Glomerular visceral epithelial cell (primary cell): ENCODE measurements at regions not wholly inside any gene's neighbourhood (a gene's known extent, or its start where the extent isn't known, plus 50 kb on each side); places are given as distances from the start of the nearest gene placed in this dataset.
A peak's percentile ranks its signal among the peaks of the same experiment; 100 is the strongest.

ENCODE experiments used
- DNase-seq: peaks from one replicate; pipeline ENCODE4 v3.0.0-alpha.2; 2016; ENCODE audit errors: extremely low spot score

DNA sequence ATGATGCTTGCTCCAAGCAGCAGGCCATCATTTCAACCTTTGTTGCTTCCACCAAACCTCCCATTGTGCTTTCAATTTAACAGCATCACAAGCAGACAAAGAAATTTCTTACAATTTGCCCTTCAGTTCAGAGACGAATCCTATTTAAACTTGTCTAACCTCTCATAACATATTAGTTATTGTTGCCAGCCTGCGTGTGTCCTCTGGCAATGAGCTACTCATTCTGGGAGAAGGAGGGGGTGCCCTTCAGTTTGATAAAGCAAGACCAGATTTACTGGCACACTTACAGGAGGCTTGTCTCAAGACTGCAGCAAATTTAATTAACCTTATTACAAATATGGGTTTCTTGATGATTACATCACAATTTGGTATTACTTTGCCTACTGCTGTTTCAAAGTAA lies 203.6 kb upstream of the SOX5 start:
- no peak for DNase-seq

DNA sequence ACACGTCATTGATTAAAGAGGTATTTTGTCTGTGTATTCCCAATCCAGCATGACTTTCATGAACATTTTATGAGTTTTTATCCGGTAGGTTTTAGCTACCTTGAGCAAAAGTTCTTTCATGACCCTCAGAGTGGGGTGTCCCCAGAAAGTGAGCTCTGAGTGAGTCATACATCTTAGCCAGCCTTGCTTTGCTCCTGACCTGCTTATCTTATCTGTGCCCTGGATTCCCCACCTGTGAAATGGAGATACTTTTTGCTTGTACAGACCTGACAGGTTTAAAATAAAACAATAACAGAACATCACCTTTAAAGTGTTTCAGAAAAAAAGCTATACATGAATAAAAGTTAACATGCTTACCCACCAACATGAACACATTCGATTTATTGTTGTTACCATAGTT lies 202.8 kb upstream of the SOX5 start:
- no peak for DNase-seq

DNA sequence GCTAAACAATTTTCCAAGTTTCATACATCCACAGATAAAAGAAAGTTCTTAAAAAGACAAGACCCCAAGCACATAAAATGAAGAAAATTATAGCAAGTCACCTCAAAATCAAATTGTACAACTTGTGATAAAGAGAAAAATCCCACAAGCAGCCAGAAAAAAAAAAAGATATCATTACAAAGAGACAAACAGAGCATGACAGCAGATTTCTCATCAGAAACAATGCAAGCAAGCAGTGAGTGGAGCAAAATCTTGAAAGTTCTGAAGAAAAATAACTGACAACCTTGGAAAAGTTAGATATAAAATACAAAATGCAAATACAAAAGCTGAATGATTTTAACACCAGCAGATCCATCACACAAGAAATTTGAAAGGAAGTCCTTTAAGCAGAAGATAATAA lies 194.5 kb upstream of the SOX5 start:
- DNase-seq: no peak

DNA sequence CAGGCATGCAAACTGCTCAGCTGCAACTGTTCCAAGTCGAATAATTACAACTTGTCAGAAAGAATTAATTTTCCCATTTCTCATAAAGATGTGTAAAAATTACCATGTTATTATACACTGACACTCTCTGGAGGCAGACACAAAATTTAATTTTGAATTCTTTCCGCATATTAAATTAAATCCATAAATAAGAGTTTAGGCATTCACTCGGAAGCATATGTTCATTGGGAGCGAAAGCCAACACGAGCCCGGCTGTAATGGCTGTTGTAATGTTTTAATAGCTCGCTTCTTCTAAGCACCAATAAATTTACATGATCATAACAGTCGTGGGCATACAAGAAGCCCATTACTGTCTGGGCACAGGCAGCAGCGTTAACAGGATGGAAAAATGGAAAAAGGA lies 189.6 kb upstream of the SOX5 start:
- no peak for DNase-seq

GRCh38 chr12:24138041-24138440 lies 188.6 kb upstream of the SOX5 start:
- DNase-seq: no peak

GRCh38 chr12:24135158-24135850 lies 185.8 kb upstream of the SOX5 start:
- DNase-seq: no peak

DNA sequence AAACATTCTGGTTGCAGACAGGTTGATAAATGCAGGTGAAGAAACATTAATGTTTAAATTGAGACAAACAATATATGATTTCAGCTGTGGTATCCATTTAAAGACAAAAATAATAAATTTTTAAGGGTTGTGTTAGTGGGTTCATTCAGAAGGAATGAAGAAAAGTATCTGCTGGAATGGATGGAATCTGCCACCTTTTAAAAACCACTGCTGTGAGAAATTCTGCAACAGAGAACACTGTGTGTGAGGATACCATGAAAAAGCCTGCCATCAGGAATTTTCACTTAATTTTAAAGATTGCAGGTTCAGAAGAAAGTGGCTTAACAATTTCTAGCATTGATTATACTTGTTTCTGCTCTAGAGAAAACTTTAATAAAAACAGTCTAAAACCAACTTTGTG lies 184.6 kb upstream of the SOX5 start:
- no peak for DNase-seq

GRCh38 chr12:24133384-24133783 lies 183.9 kb upstream of the SOX5 start:
- no peak for DNase-seq

DNA sequence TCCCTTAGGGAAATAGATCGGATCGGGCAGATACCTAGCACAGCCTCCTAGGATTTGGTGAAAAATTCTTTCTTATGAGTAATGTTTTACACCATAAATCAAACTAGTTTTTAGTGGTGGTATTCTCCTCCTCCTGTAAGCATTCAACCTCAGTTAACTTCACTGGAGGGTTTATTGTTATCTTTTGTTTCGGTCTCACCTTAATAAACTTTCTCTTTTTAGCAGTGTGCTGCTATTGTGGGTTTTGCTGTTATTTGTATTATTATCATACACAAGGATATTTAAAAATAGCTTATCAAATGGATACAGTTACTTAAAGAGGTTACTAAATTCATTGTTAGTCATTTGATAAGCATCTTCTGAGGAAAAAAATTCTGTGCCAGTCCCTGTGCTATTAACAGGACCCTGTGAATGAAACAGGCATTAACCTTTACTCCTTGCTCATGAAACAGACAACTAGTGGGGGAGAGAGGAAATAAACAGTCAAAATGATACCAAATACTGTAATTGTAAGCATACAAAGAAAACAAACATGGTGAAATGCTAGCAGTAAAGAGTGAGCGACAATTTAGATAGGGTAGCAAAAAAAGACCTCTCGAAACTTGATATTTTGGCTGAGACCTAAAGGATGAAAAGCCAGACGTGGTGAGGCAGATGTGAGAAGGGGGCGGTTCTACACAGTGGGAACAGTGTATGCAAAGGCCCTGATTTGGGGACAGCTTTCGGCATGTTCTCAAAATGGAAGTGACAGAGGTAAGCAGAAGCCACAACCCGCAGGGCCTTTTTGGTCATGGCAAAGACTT lies 178.7 kb upstream of the SOX5 start:
- no peak for DNase-seq

DNA sequence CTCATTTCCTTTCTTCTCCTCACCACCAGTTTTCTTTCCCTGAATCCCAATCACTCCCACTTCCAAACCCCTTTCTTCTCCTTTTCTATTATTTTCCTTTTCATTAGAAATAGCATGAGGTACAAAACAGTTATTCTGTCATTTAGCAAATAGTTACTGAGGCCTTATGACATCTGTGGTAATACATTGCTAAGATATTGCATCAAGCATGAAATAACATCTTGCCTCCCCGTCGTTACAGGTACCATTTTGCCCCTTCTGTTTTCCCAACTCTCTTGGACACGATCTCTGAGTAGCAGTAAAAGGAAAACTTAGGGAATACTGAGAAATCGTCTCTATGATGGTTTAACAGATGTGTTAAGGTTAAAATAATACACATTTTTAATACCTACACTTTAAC lies 175.8 kb upstream of the SOX5 start:
- no peak for DNase-seq

DNA sequence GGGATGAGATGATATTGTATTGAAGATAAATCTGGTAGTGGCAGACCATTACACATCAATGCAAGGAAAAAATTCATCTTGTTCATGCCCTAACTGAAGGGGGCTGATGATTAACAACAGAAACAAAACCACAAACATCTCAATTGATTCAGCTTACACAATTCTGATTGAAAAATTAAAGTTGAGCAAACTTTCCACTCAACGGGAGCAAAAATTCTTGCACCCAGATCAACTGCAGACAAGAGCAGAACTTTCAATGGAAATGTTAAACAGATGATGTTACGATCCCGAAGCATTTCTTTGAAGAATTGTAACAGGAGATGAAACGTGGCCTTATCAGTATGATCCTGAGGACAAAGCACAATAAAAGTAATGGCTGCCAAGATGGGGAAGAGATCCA lies 172.4 kb upstream of the SOX5 start:
- no peak for DNase-seq

- DNase-seq: no peak
Measured at GRCh38 chr12:24118668-24119067, 169.2 kb upstream of the SOX5 start.

DNA sequence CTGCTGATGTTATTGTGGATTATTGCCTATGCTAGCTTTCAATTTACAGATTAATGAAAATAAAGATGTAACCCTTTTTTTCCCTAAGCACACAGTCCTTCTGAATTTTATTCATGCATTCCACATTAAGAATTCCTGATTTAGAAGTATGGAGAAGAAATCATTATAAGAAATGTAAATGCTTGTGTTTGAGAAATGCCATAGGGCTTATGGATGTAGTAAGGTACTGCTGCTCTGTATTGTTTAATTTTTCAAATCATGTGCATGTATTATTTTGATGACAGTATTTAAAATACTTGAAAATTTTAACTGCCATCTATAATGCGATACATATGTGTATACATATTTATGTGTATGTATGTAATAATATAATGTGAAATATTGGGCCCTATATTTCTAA lies 167.1 kb upstream of the SOX5 start:
- DNase-seq: no peak

DNA sequence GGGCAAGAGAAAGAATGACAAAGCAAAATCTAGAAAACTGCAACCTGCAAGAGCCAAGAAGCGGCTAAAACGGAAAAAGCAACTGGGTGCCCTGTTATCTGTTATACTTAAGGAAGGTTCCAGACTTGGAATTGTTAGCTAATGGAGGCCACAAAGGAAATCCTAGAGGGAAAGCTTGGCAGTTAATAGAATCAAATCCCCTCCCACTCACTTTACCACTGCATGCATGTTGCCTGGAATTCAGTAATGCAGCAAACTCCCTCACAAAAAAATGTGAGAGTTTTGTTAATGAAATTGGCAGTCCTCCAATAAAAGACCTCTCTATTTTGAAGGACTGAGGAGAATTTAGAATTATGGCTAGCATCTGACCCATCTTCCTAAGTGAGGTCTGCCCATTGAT lies 164.2 kb upstream of the SOX5 start:
- DNase-seq: no peak

DNA sequence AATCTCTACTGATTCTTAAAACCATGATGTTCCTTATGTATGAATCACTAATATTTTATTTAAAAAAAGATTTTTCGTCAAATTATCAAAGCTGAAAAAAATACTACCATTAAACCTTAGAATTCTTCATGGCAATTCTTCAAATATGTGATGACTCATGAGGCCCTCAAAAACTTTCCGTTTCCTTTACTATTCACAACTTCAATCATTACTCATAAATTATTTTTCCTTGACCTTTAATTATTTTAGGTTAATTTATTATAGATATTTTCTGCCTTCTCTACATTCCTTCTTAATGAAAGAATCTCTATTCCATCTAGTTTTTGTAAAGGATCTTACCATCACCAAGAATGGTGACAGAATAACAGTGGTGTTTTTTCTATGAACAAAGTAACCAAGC lies 162.1 kb upstream of the SOX5 start:
- DNase-seq: peak; percentile 2

- peak; percentile 20 for DNase-seq
Measured at GRCh38 chr12:24111086-24111485, 161.6 kb upstream of the SOX5 start.

DNA sequence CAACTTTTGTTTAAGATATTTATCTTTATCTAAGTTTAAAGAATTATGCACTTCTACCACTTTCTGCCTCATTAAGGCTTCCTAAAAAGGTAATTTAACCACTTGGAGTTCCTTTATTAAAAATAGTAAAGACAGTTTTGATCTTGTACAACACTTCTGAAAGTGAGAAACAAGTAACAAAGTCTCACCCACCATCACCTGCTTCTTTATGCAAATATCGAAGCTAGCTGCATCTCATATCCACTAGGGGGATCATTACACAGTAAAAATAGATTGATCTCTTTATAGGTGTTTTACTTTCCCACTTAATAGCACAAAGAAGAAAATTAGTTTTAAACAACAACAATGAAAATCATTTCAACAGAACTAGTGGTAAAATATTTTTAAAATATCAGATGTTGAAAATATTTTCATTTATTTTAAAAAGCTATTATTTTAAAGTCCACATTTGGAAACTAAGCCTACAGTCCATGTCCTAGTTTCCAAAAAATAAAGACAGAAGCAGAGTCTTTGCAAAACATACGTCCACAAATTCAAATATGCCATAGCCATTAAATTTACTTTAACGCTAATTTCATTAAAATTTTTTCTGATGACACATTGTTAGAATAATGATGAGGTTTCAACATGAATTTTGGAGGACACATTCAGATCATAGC lies 160.0 kb upstream of the SOX5 start:
- peak; percentile 15 for DNase-seq

DNA sequence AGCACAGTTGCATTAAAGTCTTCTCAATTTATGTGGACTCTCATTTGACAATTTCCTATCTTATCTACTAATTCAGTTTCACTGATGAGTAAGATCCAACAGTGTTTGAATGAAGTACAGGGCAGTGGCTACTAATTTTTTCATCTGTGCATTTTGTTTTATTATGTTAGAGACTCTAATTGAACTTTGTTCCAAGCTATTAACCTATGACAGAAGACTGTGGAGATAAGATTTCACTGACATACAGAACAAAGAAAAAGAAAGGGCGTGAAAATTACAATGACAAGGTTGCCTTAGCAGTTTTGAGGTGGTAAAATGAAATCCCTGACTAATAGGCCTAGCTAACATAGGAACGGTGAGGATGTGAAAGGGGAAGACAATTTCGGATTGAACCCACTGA lies 153.2 kb upstream of the SOX5 start:
- no peak for DNase-seq

- DNase-seq: no peak
Measured at GRCh38 chr12:24099576-24099975, 150.1 kb upstream of the SOX5 start.

DNA sequence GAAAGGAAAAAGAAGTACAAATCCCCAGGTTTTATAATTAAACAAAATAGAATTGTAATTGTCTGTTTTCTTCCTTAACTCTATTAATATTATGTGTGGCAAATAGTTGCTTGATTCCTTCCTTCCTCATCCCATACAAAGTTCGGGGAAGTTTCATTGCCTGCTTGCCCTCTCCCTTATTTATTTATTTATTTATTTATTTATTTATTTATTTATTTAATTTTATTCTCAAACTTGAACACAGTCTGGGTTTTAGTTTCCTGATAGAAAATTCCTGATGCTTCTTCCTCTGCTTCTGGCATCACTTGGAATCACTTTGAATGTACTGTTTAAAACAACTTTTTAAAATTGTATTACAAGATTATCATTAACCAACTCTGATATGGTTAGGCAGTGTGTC lies 145.8 kb upstream of the SOX5 start:
- no peak for DNase-seq

DNA sequence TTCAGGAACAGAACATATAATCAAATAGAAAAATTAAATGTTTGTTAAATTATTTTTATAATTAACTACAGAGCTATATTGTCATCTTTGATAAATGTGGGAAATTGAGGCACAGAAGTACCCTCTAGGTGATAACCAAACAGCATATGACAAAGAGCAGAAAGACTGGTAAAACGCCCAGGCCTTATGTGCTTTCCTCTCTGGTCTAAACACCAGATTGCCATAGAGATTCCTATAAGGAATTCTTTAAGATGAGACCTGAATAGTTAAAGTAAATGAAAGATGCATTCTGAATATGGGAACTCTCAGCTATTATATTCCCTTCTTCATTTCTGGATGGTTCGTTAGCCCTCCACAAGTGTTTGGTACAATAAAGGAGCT lies 140.0 kb upstream of the SOX5 start:
- DNase-seq: no peak

- no peak for DNase-seq
Measured at GRCh38 chr12:24088751-24089509, 139.5 kb upstream of the SOX5 start.
